Endothelial cell of umbilical vein (primary cell): ENCODE measurements at regions not wholly inside any gene's neighbourhood (a gene's known extent, or its start where the extent isn't known, plus 50 kb on each side); places are given as distances from the start of the nearest gene placed in this dataset.
A peak's percentile ranks its signal among the peaks of the same experiment; 100 is the strongest.

Experiments used
- BruUV-seq: library from RNA; stranded (reverse); fragments of 400-500 nt; replicated peaks from 2 replicates; lab custom pipeline; 2021; lab: Mats Ljungman, UMichigan
- CTCF ChIA-PET: fragments of 300-600, 350-600 bp; sonication (Branson Sonifier 250); formaldehyde crosslinking; loops from one replicate; lab custom pipeline; 2021; ENCODE audit warnings: antibody characterized with exemption, inconsistent platforms; lab: Charles Lee
- POLR2A ChIA-PET: fragments of 300-600, 350-600 bp; sonication (Branson Sonifier 250); formaldehyde crosslinking; loops from one replicate; lab custom pipeline; 2021; ENCODE audit warnings: antibody characterized with exemption, inconsistent platforms; lab: Charles Lee
- DNase-seq: peaks from one replicate; pipeline ENCODE4 v3.0.0-alpha.2; 2011; ENCODE audit warnings: low read depth, low spot score
- FAIRE-seq: peaks from 2 replicates; lab custom pipeline; 2011; peaks lifted over from hg19 to GRCh38; lab: Jason Lieb, UNC
- H2AFZ ChIP-seq: 2 replicates; pipeline ENCODE4 v1.6.0; 2012; ENCODE audit warnings: low read depth, low read length, control low read depth, inconsistent platforms
- H3K27ac ChIP-seq: 2 replicates; pipeline ENCODE4 v1.5.1; 2011; ENCODE audit warnings: low read depth, mild to moderate bottlenecking, control low read depth, low read length, moderate library complexity; ENCODE audit not compliant: insufficient read depth
- H3K27me3 ChIP-seq, 2 experiments: 2 replicates each; pipeline versions ENCODE4 v1.6.0 to v1.6.1; 2011; ENCODE audit warnings: low read length in 2 of 2, mixed read lengths in 1 of 2; ENCODE audit not compliant: control insufficient read depth in 2 of 2, insufficient read depth in 2 of 2
- H3K36me3 ChIP-seq, 2 experiments: 2 replicates in 1 of 2; 3 replicates in 1 of 2; pipeline ENCODE4 v1.5.1; 2011; ENCODE audit warnings: low read length in 2 of 2, mild to moderate bottlenecking in 1 of 2, moderate library complexity in 1 of 2; ENCODE audit not compliant: control insufficient read depth in 2 of 2, insufficient read depth in 2 of 2; ENCODE audit errors: extremely low read depth in 1 of 2
- H3K4me1 ChIP-seq: 3 replicates; pipeline ENCODE4 v1.5.1; 2011; ENCODE audit warnings: mild to moderate bottlenecking, low read length; ENCODE audit not compliant: control insufficient read depth, insufficient read depth; ENCODE audit errors: extremely low read depth
- H3K4me2 ChIP-seq: 2 replicates; pipeline ENCODE4 v1.6.1; 2011; ENCODE audit warnings: low read length, control low read depth, mixed read lengths; ENCODE audit not compliant: insufficient read depth
- H3K4me3 ChIP-seq, 3 experiments: fragments of 200-600 bp in 1 of 3; sonication (generic), shearing (Covaris generic) in 1 of 3; replicated peaks in 1 of 3; 2 replicates each; pipeline ENCODE4 v1.5.1; 2011 to 2016; ENCODE audit warnings: control low read depth in 3 of 3, low read length in 3 of 3, mild to moderate bottlenecking in 2 of 3, inconsistent platforms in 1 of 3, low read depth in 1 of 3, moderate library complexity in 1 of 3; ENCODE audit not compliant: insufficient read depth in 1 of 3
- H3K79me2 ChIP-seq: 2 replicates; pipeline ENCODE4 v1.6.0; 2012; ENCODE audit warnings: low read length, inconsistent platforms; ENCODE audit not compliant: control insufficient read depth, insufficient read depth
- H3K9ac ChIP-seq: replicated peaks from 2 replicates; pipeline ENCODE3; 2011; ENCODE audit warnings: low read length, control low read depth; ENCODE audit not compliant: insufficient read depth; ENCODE audit errors: extremely low read depth
- H3K9me1 ChIP-seq: replicated peaks from 3 replicates; pipeline ENCODE4 v1.6.0; 2011; ENCODE audit warnings: mild to moderate bottlenecking, low read length; ENCODE audit not compliant: control insufficient read depth, insufficient read depth; ENCODE audit errors: extremely low read depth
- H3K9me3 ChIP-seq: replicated peaks from 2 replicates; pipeline ENCODE4 v1.5.1; 2012; ENCODE audit warnings: low read length, inconsistent platforms; ENCODE audit not compliant: control insufficient read depth, insufficient read depth
- H4K20me1 ChIP-seq: replicated peaks from 2 replicates; pipeline ENCODE3; 2011; ENCODE audit warnings: mild to moderate bottlenecking, low read length; ENCODE audit not compliant: control insufficient read depth, insufficient read depth; ENCODE audit errors: extremely low read depth
- CTCF ChIP-seq, 2 donors: IDR thresholded peaks; 1 replicate in 1 of 2; 2 replicates in 1 of 2; pipeline ENCODE4 v1.5.1; 2011; ENCODE audit warnings: low read length in 2 of 2, mild to moderate bottlenecking in 2 of 2, moderate library complexity in 2 of 2, control low read depth in 1 of 2, inconsistent platforms in 1 of 2, low read depth in 1 of 2; ENCODE audit not compliant: insufficient read depth in 1 of 2; ENCODE audit errors: extremely low read depth in 1 of 2
- GATA2 ChIP-seq: IDR thresholded peaks from 2 replicates; pipeline ENCODE4 v1.7.0; 2011; ENCODE audit warnings: low read depth, mild to moderate bottlenecking, moderate library complexity, mixed read lengths, low read length; ENCODE audit not compliant: insufficient read length, insufficient read depth
- JUN ChIP-seq: IDR thresholded peaks from 2 replicates; pipeline ENCODE4 v1.6.1; 2011; ENCODE audit warnings: borderline replicate concordance, low read depth; ENCODE audit not compliant: insufficient read length, insufficient read depth
- MAX ChIP-seq: IDR thresholded peaks from 2 replicates; pipeline ENCODE4 v1.6.1; 2011; ENCODE audit not compliant: insufficient read depth, insufficient read length
- MYC ChIP-seq: IDR thresholded peaks from one replicate; pipeline ENCODE4 v1.6.1; 2011; ENCODE audit warnings: mild to moderate bottlenecking, low read depth, low read length
- POLR2A ChIP-seq: IDR thresholded peaks from 2 replicates; pipeline ENCODE4 v1.6.1; 2012; ENCODE audit warnings: low read depth, mild to moderate bottlenecking, control low read depth, low read length
- dilution Hi-C: fragments of 300-500 bp; cut with MboI; formaldehyde crosslinking; loops from one replicate; pipeline ENCODE4 v1.15.0; 2019; ENCODE audit warnings: low sequenced_read_pairs; ENCODE audit not compliant: extremely low pct_ligation_motif_present
- intact Hi-C: fragments of 100-400 bp; cut with micrococcal nuclease; formaldehyde crosslinking; loops from one replicate; pipeline ENCODE4 v1.10.0; 2022

- Histone ChIP-seq H3K4me3 (no peak overlapping the region), H3K9me3 (no peaks in the 10 kb centered on the region), H2AFZ (no peak overlapping the region), H3K4me1 (no peaks in the 10 kb centered on the region), H3K79me2 (no peaks in the 10 kb centered on the region), H3K9me1 (no peaks in the 10 kb centered on the region), H3K4me2 (no peak overlapping the region), H3K36me3 (no peaks in the 10 kb centered on the region), H3K27ac (no peak overlapping the region), H3K27me3 (peaks cover 1 to 14% of the 10 kb centered on the region in 2 experiments), H4K20me1 (no peaks in the 10 kb centered on the region), H3K9ac (no peak overlapping the region)
- ChIA-PET CTCF (interaction anchor here (0.6 to 5.8 kb wide), 7 partner anchors 11 to 146 kb away, joined by 3 to 77 read pairs (median 4); no protein-coding TSS in a partner anchor), POLR2A (no interaction called here)
- dilution Hi-C loops (no loop called here), intact Hi-C loops (no loop called here)
- no TSS peak for BruUV-seq
- no peak for TF ChIP-seq GATA2
- TF ChIP-seq POLR2A = no peak
- TF ChIP-seq MYC = no peak
- TF ChIP-seq MAX = no peak
- no peak for TF ChIP-seq JUN
- FAIRE-seq = no peak
- no peak for DNase-seq
These were observed 62.0 kb upstream of the ACP3 start for GRCh38 chr3:132255041-132255745.

GRCh38 chr3:132256989-132257388 lies 60.2 kb upstream of the ACP3 start:
- TF ChIP-seq CTCF (IDR thresholded peaks at IDR 0.05; ENCODE audit: extremely low read depth in 1 of 2, insufficient read depth in 1 of 2, low read depth in 1 of 2, low read length in 2 of 2) (peak; percentile 21 to 26), POLR2A (no peak), MAX (no peak)
- Histone ChIP-seq H3K27me3 (peaks cover 1 to 14% of the 10 kb centered on the region in 2 experiments), H4K20me1 (no peaks in the 10 kb centered on the region), H3K4me2 (no peak overlapping the region), H3K9ac (no peak overlapping the region), H3K36me3 (no peaks in the 10 kb centered on the region), H3K4me3 (no peak overlapping the region), H2AFZ (no peak overlapping the region), H3K27ac (no peak overlapping the region), H3K4me1 (no peaks in the 10 kb centered on the region), H3K79me2 (no peaks in the 10 kb centered on the region), H3K9me3 (no peaks in the 10 kb centered on the region), H3K9me1 (no peaks in the 10 kb centered on the region)
- intact Hi-C loops = loop anchor here (1.0 kb wide), 1 partner anchor 142 kb away; no protein-coding TSS in a partner anchor
- BruUV-seq = no TSS peak
- CTCF ChIA-PET = interaction anchor here (0.6 to 5.8 kb wide), 7 partner anchors 9 to 144 kb away, joined by 3 to 77 read pairs (median 4); no protein-coding TSS in a partner anchor
- peak; percentile 44 for DNase-seq
- dilution Hi-C loops = no loop called here
- POLR2A ChIA-PET = no interaction called here
- peak; percentile 37 for FAIRE-seq
